B cell (primary cell): ENCODE measurements at regions not wholly inside any gene's neighbourhood (a gene's known extent, or its start where the extent isn't known, plus 50 kb on each side); places are given as distances from the start of the nearest gene placed in this dataset.

Source experiments
- ATAC-seq: fragments of 200-7000 bp; cut with Tn5 transposase; one replicate; pipeline ENCODE4 v1.10.0; 2021; ENCODE audit warnings: low read depth, mild to moderate bottlenecking, moderate number of reproducible peaks, moderate library complexity
- CTCF ChIA-PET: fragments of 350-600 bp; sonication (Branson Sonifier 250); formaldehyde crosslinking; loops from one replicate; lab custom pipeline; 2021; ENCODE audit warnings: antibody characterized with exemption, inconsistent platforms; lab: Charles Lee
- POLR2A ChIA-PET: fragments of 350-600 bp; sonication (Branson Sonifier 250); formaldehyde crosslinking; loops from one replicate; lab custom pipeline; 2021; ENCODE audit warnings: antibody characterized with exemption; lab: Charles Lee
- DNase-seq: peaks from one replicate; pipeline ENCODE4 v3.0.0; 2013
- H2AFZ ChIP-seq: 2 replicates; pipeline ENCODE4 v1.6.1; 2012; ENCODE audit warnings: mild to moderate bottlenecking, low read depth, low read length; ENCODE audit not compliant: insufficient read depth, poor library complexity, severe bottlenecking
- H3K27ac ChIP-seq, 2 donors: 1 replicate in 1 of 2; 2 replicates in 1 of 2; pipeline ENCODE4 v1.5.1; 2012 to 2013; ENCODE audit warnings: low read length in 2 of 2, mild to moderate bottlenecking in 2 of 2, moderate library complexity in 1 of 2
- H3K27me3 ChIP-seq, 4 experiments: fragments of 200-600 bp in 1 of 4; sonication (generic) in 1 of 4; replicated peaks in 1 of 4; 1 replicate in 2 of 4; 2 replicates in 2 of 4; pipeline versions ENCODE4 v1.6.1 to v1.7.0; 2013 to 2016; ENCODE audit warnings: low read length in 3 of 4, mild to moderate bottlenecking in 2 of 4, mixed read lengths in 1 of 4, moderate library complexity in 1 of 4; ENCODE audit not compliant: insufficient read depth in 4 of 4, control insufficient read depth in 3 of 4; ENCODE audit errors: control extremely low read depth in 1 of 4
- H3K36me3 ChIP-seq, 2 experiments: replicated peaks in 1 of 2; 1 replicate in 1 of 2; 2 replicates in 1 of 2; pipeline versions ENCODE4 v1.6.1 to v1.7.1; 2013; ENCODE audit warnings: low read length in 1 of 2; ENCODE audit not compliant: insufficient read depth in 2 of 2, control insufficient read depth in 1 of 2; ENCODE audit errors: control extremely low read depth in 1 of 2, extremely low read depth in 1 of 2
- H3K4me1 ChIP-seq, 2 donors: fragments of 200-600 bp in 1 of 2; sonication (generic) in 1 of 2; 1 replicate in 1 of 2; 2 replicates in 1 of 2; pipeline versions ENCODE4 v1.5.1 to v1.6.1; 2013 to 2017; ENCODE audit warnings: low read length in 2 of 2; ENCODE audit not compliant: control insufficient read depth in 2 of 2, insufficient read depth in 2 of 2
- H3K4me2 ChIP-seq: replicated peaks from 2 replicates; pipeline ENCODE3; 2012; ENCODE audit warnings: mild to moderate bottlenecking, low read depth, low read length; ENCODE audit not compliant: poor library complexity, severe bottlenecking
- H3K4me3 ChIP-seq, 5 experiments: fragments of 200-600 bp in 1 of 5; sonication (generic) in 1 of 5; 1 replicate in 3 of 5; 2 replicates in 2 of 5; pipeline versions ENCODE4 v1.5.1 to v1.7.0; 2011 to 2016; ENCODE audit warnings: low read length in 4 of 5, mild to moderate bottlenecking in 4 of 5, low read depth in 2 of 5, control low read depth in 1 of 5, moderate library complexity in 1 of 5; ENCODE audit not compliant: insufficient read depth in 1 of 5; ENCODE audit errors: control extremely low read depth in 1 of 5, extremely low read depth in 1 of 5
- H3K79me2 ChIP-seq: fragments of 200-600 bp; sonication (generic); one replicate; pipeline ENCODE4 v1.6.0; 2016; ENCODE audit warnings: low read length; ENCODE audit not compliant: control insufficient read depth, insufficient read depth
- H3K9ac ChIP-seq: fragments of 200-600 bp; sonication (generic); 2 replicates; pipeline ENCODE4 v1.6.1; 2017; ENCODE audit warnings: mild to moderate bottlenecking, low read length, moderate library complexity
- H3K9me3 ChIP-seq, 3 donors: one replicate each; pipeline versions ENCODE4 v1.6.1 to v1.7.1; 2013; ENCODE audit warnings: low read length in 2 of 3; ENCODE audit not compliant: control insufficient read depth in 2 of 3, insufficient read depth in 1 of 3; ENCODE audit errors: control extremely low read depth in 1 of 3
- H4K20me1 ChIP-seq: 2 replicates; pipeline ENCODE4 v1.6.0; 2012; ENCODE audit warnings: mild to moderate bottlenecking, low read length; ENCODE audit not compliant: insufficient read depth, control insufficient read depth, poor library complexity, severe bottlenecking
- H3K27ac Mint-ChIP-seq: one replicate; pipeline ENCODE4 v1.8.0; 2021; ENCODE audit warnings: mixed read lengths
- H3K27me3 Mint-ChIP-seq: one replicate; pipeline ENCODE4 v1.8.0; 2021; ENCODE audit warnings: mixed read lengths
- H3K4me1 Mint-ChIP-seq: one replicate; pipeline ENCODE4 v1.8.0; 2021; ENCODE audit warnings: mixed read lengths
- H3K4me3 Mint-ChIP-seq: one replicate; pipeline ENCODE4 v1.8.0; 2021; ENCODE audit warnings: mixed read lengths
- H3K9me3 Mint-ChIP-seq: one replicate; pipeline ENCODE4 v1.8.0; 2022; ENCODE audit warnings: mixed read lengths; ENCODE audit not compliant: insufficient read depth
- EZH2 ChIP-seq: IDR thresholded peaks from 2 replicates; pipeline ENCODE4 v1.6.1; 2012; ENCODE audit warnings: borderline replicate concordance, low read depth, mild to moderate bottlenecking, moderate library complexity, low read length; ENCODE audit not compliant: insufficient read depth, poor library complexity, severe bottlenecking
- WGBS: methylation state at CpG from one replicate; pipeline ENCODE4 v1.1.5; 2013; ENCODE audit warnings: missing lambda C conversion rate; ENCODE audit not compliant: insufficient coverage; 5-methylcytosine and 5-hydroxymethylcytosine counted together
- intact Hi-C: fragments of 100-400 bp; cut with micrococcal nuclease; formaldehyde crosslinking; loops from one replicate; pipeline ENCODE4 v1.10.0; 2022
- TF ChIP-seq, protein P1 (sequence below): fragments of 200-600 bp; IDR thresholded peaks from one replicate; pipeline ENCODE4 v1.8.0; 2022; ENCODE audit warnings: antibody characterized with exemption, mild to moderate bottlenecking

- no peaks in the 10 kb centered on the region for H3K27me3 Mint-ChIP-seq
- CTCF ChIA-PET: interaction anchor here (1.4 kb wide), 1 partner anchor 11 kb away, joined by 4 read pairs; no protein-coding TSS in a partner anchor
- Histone ChIP-seq H3K4me1 (no peaks in the 10 kb centered on the region), H3K79me2 (no peaks in the 10 kb centered on the region), H3K27me3 (no peaks in the 10 kb centered on the region), H2AFZ (no peak overlapping the region), H3K9me3 (no peaks in the 10 kb centered on the region), H3K27ac (no peak overlapping the region), H4K20me1 (no peaks in the 10 kb centered on the region), H3K36me3 (no peaks in the 10 kb centered on the region), H3K4me2 (no peak overlapping the region), H3K4me3 (no peak overlapping the region), H3K9ac (no peak overlapping the region)
- 92% methylated on average over 5 of the region's 8 CpGs for WGBS
- H3K9me3 Mint-ChIP-seq: no peaks in the 10 kb centered on the region
- POLR2A ChIA-PET: no interaction called here
- H3K4me1 Mint-ChIP-seq: no peaks in the 10 kb centered on the region
- H3K27ac Mint-ChIP-seq: no peak overlapping the region
- ATAC-seq (no peak), DNase-seq (no peak)
- TF ChIP-seq, protein P1, sequence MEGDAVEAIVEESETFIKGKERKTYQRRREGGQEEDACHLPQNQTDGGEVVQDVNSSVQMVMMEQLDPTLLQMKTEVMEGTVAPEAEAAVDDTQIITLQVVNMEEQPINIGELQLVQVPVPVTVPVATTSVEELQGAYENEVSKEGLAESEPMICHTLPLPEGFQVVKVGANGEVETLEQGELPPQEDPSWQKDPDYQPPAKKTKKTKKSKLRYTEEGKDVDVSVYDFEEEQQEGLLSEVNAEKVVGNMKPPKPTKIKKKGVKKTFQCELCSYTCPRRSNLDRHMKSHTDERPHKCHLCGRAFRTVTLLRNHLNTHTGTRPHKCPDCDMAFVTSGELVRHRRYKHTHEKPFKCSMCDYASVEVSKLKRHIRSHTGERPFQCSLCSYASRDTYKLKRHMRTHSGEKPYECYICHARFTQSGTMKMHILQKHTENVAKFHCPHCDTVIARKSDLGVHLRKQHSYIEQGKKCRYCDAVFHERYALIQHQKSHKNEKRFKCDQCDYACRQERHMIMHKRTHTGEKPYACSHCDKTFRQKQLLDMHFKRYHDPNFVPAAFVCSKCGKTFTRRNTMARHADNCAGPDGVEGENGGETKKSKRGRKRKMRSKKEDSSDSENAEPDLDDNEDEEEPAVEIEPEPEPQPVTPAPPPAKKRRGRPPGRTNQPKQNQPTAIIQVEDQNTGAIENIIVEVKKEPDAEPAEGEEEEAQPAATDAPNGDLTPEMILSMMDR: no peak
- no peak for TF ChIP-seq EZH2
- intact Hi-C loops: no loop called here
- no peak overlapping the region for H3K4me3 Mint-ChIP-seq
These were observed 198.3 kb downstream of the CHIC2 start for GRCh38 chr4:53866055-53866454.

DNA sequence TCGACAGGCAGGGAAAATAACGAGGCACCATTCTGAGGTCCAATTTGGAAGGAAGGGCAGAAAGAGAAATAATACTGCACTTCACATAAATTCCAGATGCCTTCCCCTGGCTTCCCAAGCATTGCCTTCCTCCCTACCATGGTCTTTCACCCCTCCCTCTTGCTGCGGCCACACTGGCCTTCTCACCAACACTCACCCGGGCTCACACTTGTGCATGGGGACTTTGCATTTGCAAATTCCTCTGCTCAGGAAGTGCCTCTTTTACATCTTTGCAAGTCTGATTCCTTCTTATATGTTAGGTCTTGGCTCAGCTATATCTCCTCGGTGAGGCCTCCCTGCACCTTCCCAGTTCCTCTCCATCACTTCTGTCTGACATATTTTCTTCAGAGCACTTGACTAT lies 199.4 kb downstream of the CHIC2 start:
- H3K9me3 Mint-ChIP-seq: no peaks in the 10 kb centered on the region
- H3K79me2 ChIP-seq: no peaks in the 10 kb centered on the region
- H3K27ac Mint-ChIP-seq: no peak overlapping the region
- H3K4me3 Mint-ChIP-seq: no peak overlapping the region
- no peaks in the 10 kb centered on the region for H4K20me1 ChIP-seq
- CTCF ChIA-PET: no interaction called here
- intact Hi-C loops: no loop called here
- ATAC-seq (no peak), DNase-seq (no peak)
- no peaks in the 10 kb centered on the region for H3K9me3 ChIP-seq
- 89% methylated on average over 4 of the region's 5 CpGs for WGBS
- no peak overlapping the region for H3K4me3 ChIP-seq
- H3K4me1 Mint-ChIP-seq: no peaks in the 10 kb centered on the region
- H3K4me1 ChIP-seq: no peaks in the 10 kb centered on the region
- H3K36me3 ChIP-seq: no peaks in the 10 kb centered on the region
- no peak for TF ChIP-seq EZH2
- TF ChIP-seq, protein P1: no peak
- no peaks in the 10 kb centered on the region for H3K27me3 ChIP-seq
- no peak overlapping the region for H3K27ac ChIP-seq
- no peak overlapping the region for H2AFZ ChIP-seq
- no peak overlapping the region for H3K4me2 ChIP-seq
- no peaks in the 10 kb centered on the region for H3K27me3 Mint-ChIP-seq
- POLR2A ChIA-PET: no interaction called here
- no peak overlapping the region for H3K9ac ChIP-seq
